WTC11 (cell line): ENCODE measurements at regions not wholly inside any gene's neighbourhood (a gene's known extent, or its start where the extent isn't known, plus 50 kb on each side); places are given as distances from the start of the nearest gene placed in this dataset.

Source experiments
- ATF2 ChIP-seq: sonication (generic); formaldehyde crosslinking; IDR thresholded peaks from 2 replicates; pipeline ENCODE4 v1.8.1; 2022; ENCODE audit warnings: low read depth, missing genetic modification reagents, borderline replicate concordance
- ATF6 ChIP-seq: sonication (generic); formaldehyde crosslinking; IDR thresholded peaks from 2 replicates; pipeline ENCODE4 v1.8.1; 2023; ENCODE audit warnings: mild to moderate bottlenecking, missing genetic modification reagents
- CTCF ChIP-seq: fragments of 200-600 bp; IDR thresholded peaks from 2 replicates; pipeline ENCODE4 v1.8.0; 2022; ENCODE audit warnings: antibody characterized with exemption
- E2F4 ChIP-seq: sonication (generic); formaldehyde crosslinking; IDR thresholded peaks from 2 replicates; pipeline ENCODE4 v1.8.1; 2022; ENCODE audit warnings: low read depth, mild to moderate bottlenecking, moderate library complexity, missing genetic modification reagents, borderline replicate concordance
- JUN ChIP-seq: sonication (generic); formaldehyde crosslinking; IDR thresholded peaks from 2 replicates; pipeline ENCODE4 v1.8.0; 2023; ENCODE audit warnings: mild to moderate bottlenecking, missing genetic modification reagents
- NFATC4 ChIP-seq: fragments of 250-450 bp; sonication (Bioruptor Pico); IDR thresholded peaks from 2 replicates; pipeline ENCODE4 v1.9.0; 2021; ENCODE audit warnings: mild to moderate bottlenecking
- PREB ChIP-seq: sonication (generic); formaldehyde crosslinking; IDR thresholded peaks from 2 replicates; pipeline ENCODE4 v1.8.1; 2022; ENCODE audit warnings: mild to moderate bottlenecking, missing genetic modification reagents, moderate library complexity, borderline replicate concordance
- RELA ChIP-seq: sonication (generic); formaldehyde crosslinking; IDR thresholded peaks from 2 replicates; pipeline ENCODE4 v1.8.1; 2022; ENCODE audit warnings: missing genetic modification reagents, mild to moderate bottlenecking, borderline replicate concordance
- TEAD1 ChIP-seq: sonication (generic); formaldehyde crosslinking; IDR thresholded peaks from 2 replicates; pipeline ENCODE4 v1.8.0; 2022; ENCODE audit warnings: mild to moderate bottlenecking, missing genetic modification reagents

GRCh38 chr4:3863841-3864741 is 97.9 kb downstream of the ADRA2C start:
- TF ChIP-seq E2F4 (no peak), CTCF (no peak), TEAD1 (CRISPR knock-in tag) (no peak), RELA (CRISPR knock-in tag) (no peak), NFATC4 (CRISPR knock-in tag) (no peak), ATF2 (no peak), PREB (CRISPR knock-in tag) (no peak), JUN (CRISPR knock-in tag) (no peak), ATF6 (CRISPR knock-in tag) (no peak)
